ACHN (cell line): ENCODE measurements at regions not wholly inside any gene's neighbourhood (a gene's known extent, or its start where the extent isn't known, plus 50 kb on each side); places are given as distances from the start of the nearest gene placed in this dataset.

Experiments
- DNase-seq: peaks from one replicate; pipeline ENCODE4 v3.0.0-alpha.2; 2015
- in situ Hi-C: cut with HindIII; loops from 2 replicates; pipeline ENCODE4 v1.10.0; 2017; ENCODE audit warnings: low sequenced_read_pairs, low pct_ligation_motif_present, low pct_unique_long_range_greater_than_20kb

GRCh38 chr10:33421789-33422462, 87.5 kb upstream of the NRP1 start:
- DNase-seq, result peak; percentile 69
- in situ Hi-C loops, result no loop called here

- in situ Hi-C loops, result no loop called here
- no peak for DNase-seq
Observed at GRCh38 chr10:33419311-33419710, 84.8 kb upstream of the NRP1 start.

GRCh38 chr10:33418301-33418700, 83.8 kb upstream of the NRP1 start:
- DNase-seq, result no peak
- in situ Hi-C loops, result no loop called here

- in situ Hi-C loops, result no loop called here
- DNase-seq, result no peak
Observed at GRCh38 chr10:33416691-33417090, 82.2 kb upstream of the NRP1 start.

GRCh38 chr10:33416209-33416608, 81.7 kb upstream of the NRP1 start:
- in situ Hi-C loops, result no loop called here
- no peak for DNase-seq

GRCh38 chr10:33414841-33415240, 80.4 kb upstream of the NRP1 start:
- in situ Hi-C loops, result no loop called here
- no peak for DNase-seq

- DNase-seq, result peak; percentile 86
- in situ Hi-C loops, result no loop called here
Observed at GRCh38 chr10:33412653-33413361, 78.3 kb upstream of the NRP1 start.

- in situ Hi-C loops, result no loop called here
Observed at GRCh38 chr10:33412241-33412640, 77.8 kb upstream of the NRP1 start.

GRCh38 chr10:33410860-33411234, 76.4 kb upstream of the NRP1 start:
- in situ Hi-C loops, result no loop called here
- no peak for DNase-seq

More at GRCh38 chr10:33412241-33412640, 77.8 kb upstream of the NRP1 start:
- DNase-seq, result no peak

GRCh38 chr10:33410096-33410859, 75.8 kb upstream of the NRP1 start:
- in situ Hi-C loops, result no loop called here
- DNase-seq, result no peak

GRCh38 chr10:33406596-33406995, 72.1 kb upstream of the NRP1 start:
- in situ Hi-C loops, result no loop called here
- DNase-seq, result no peak

GRCh38 chr10:33402220-33403073, 68.0 kb upstream of the NRP1 start:
- DNase-seq, result no peak
- in situ Hi-C loops, result no loop called here

- in situ Hi-C loops, result no loop called here
- no peak for DNase-seq
Observed at GRCh38 chr10:33401300-33401699, 66.8 kb upstream of the NRP1 start.

GRCh38 chr10:33398796-33399195, 64.3 kb upstream of the NRP1 start:
- in situ Hi-C loops, result no loop called here
- no peak for DNase-seq

- DNase-seq, result no peak
- in situ Hi-C loops, result no loop called here
Observed at GRCh38 chr10:33396938-33397337, 62.5 kb upstream of the NRP1 start.

GRCh38 chr10:33396279-33396678, 61.8 kb upstream of the NRP1 start:
- DNase-seq, result no peak
- in situ Hi-C loops, result no loop called here

GRCh38 chr10:33395201-33395600, 60.7 kb upstream of the NRP1 start:
- in situ Hi-C loops, result no loop called here
- DNase-seq, result no peak

- DNase-seq, result no peak
- in situ Hi-C loops, result no loop called here
Observed at GRCh38 chr10:33392706-33393105, 58.2 kb upstream of the NRP1 start.
